ENCODE measurements at regions not wholly inside any gene's neighbourhood (a gene's known extent, or its start where the extent isn't known, plus 50 kb on each side); places are given as distances from the start of the nearest gene placed in this dataset.
"Not testable (repeated sequence)": the region's sequence is repeated elsewhere in the genome, so short reads cannot be mapped to it uniquely, and the experiment has no call there.

DNA sequence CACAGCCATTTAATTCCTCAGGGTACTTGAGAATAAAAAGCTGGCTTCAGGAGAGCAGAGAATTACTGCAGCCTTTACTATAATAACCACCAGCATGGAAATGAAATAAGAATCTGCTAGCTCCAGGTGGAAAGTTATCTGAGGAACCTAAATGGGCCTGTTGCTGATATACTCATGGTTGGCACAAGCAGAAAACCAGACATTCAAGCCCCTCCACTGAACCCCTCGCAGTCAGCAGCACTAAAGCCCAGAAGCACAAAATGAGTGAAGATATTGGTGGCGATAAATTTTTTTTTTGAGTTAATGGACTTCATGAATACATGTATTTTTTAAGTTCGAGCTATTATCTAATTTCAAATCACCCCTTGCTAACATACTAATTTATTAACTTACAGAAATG, 303.9 kb upstream of the NRP1 start:
- DNase-seq, result no peak

- DNase-seq, result no peak
Measured at GRCh38 chr10:33635967-33636515, 301.6 kb upstream of the NRP1 start.

- no peak for DNase-seq
Measured at GRCh38 chr10:33632432-33632831, 298.0 kb upstream of the NRP1 start.

GRCh38 chr10:33631991-33632390, 297.5 kb upstream of the NRP1 start:
- DNase-seq, result no peak

GRCh38 chr10:33630761-33631160, 296.3 kb upstream of the NRP1 start:
- DNase-seq, result no peak

DNA sequence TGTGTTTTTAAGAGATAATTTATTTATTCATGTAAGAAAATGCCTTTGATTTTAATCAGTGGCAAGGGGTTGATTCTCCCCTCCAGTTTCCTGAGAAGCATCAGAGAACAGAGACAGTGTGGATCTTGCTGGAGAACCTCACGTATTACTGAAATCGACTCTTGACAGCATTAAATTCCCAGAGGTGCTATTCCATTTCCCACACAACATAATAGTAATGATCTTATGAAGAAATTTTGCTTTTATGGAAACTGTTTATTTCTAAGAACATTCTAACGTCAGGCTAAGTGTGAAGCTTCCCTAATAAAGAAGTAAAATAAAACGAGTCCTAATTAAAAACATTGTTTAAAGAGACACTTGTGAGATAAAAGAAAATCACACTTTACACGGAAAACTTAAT, 293.1 kb upstream of the NRP1 start:
- DNase-seq, result no peak

- DNase-seq, result no peak
Measured at GRCh38 chr10:33626798-33627466, 292.5 kb upstream of the NRP1 start.

DNA sequence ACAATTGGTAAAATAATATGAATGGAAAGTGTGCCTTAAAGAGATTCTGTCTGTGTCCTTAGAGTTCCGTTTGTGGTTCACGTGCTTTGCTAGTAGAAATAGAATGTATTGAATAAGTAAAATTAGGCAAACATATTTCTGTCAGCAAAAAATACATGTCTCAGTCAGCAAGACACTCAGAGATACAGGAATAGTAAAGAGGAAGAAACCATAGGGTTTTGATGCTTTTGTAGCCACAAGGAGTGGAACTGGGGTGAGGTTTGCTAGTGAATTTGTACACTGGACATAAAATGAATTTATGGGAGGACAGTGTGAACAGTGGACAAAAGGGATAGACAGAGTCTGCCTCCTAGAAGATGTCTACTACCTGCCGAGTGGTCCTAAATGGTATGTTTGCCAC, 289.2 kb upstream of the NRP1 start:
- no peak for DNase-seq

DNA sequence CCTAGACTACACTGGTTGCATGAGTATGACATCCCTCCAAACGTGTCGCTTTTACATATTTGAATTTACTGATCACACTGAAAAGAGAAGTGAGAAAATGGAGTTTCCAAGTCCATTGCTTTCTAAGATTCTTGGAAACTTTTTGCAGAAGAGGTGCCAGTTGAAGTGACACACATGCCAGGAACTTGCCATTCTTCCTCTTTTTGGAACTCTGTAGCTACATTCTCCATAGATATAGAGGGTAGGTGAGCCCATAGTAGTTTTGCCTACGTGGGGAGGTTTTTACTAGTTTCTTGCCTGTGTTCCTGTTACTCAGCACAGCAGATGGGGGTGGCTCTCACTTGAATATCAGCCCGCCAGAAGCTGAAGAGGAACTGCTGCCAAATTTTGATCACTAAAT, 286.6 kb upstream of the NRP1 start:
- DNase-seq, result no peak

DNA sequence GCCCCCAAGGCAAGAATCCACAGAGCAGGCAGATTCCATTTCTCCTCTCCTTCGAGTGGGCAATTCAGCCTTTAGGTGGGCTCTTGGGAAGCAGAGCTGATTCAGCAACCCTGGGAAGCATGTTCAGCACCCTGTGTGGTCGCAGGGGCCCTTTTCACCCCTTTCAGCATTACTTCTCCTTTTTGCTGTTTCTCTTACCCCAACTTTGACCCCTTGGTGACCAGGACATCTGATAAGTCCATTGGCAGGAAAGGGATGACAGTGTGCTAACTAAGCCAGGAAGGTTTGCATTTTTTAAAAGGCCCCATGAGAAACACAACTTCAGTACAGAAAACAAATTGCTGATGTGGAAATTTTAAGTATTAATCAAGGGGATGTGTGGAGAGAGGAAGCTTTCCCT, 283.7 kb upstream of the NRP1 start:
- no peak for DNase-seq

GRCh38 chr10:33617381-33618080, 283.1 kb upstream of the NRP1 start:
- DNase-seq, result no peak

- DNase-seq, result no peak
Measured at GRCh38 chr10:33616956-33617355, 282.5 kb upstream of the NRP1 start.

GRCh38 chr10:33612551-33612950, 278.1 kb upstream of the NRP1 start:
- DNase-seq, result no peak

DNA sequence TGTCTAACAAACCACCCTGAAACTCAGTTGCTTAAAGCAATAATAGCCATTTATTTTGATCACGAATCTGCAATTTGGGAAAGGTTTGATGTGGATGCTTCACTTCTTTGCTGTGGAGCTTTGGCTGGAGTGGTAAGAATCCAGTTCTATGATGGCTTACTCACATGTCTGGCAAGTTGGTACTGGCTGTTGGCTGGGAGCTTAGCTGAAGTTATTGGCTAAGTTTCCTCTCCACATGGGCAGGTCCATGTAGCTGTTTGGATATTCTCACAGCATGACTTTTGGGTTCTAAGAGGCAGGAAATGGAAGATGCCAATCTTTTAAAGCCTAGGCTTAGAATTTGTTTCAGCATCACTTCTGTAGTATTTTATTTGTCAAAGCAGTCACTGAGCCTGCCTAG, 277.6 kb upstream of the NRP1 start:
- DNase-seq, result no peak

- DNase-seq, result no peak
Measured at GRCh38 chr10:33611423-33611822, 277.0 kb upstream of the NRP1 start.

DNA sequence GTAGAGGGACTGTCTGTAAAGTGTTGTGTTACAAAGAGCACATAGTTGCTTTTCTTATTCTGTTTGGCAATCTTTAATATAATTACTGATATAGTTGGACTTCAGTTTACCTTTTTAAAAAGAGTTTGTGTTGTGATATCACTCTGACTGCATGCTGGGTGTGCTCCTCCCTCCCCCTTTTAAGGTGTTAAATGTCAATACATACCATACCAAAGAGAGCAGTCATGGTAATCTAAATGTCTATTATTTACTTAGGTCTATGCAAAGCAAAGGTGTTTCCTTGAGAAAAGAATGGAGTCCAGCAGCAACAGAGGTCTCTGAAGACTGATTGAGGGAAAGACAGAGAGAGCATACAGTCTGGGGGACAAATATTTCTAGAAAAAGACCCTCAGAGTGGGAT, 275.1 kb upstream of the NRP1 start:
- DNase-seq, result no peak

- no peak for DNase-seq
Measured at GRCh38 chr10:33602278-33602677, 267.8 kb upstream of the NRP1 start.

- no peak for DNase-seq
Measured at GRCh38 chr10:33600381-33600780, 265.9 kb upstream of the NRP1 start.

- DNase-seq, result no peak
Measured at GRCh38 chr10:33596422-33596821, 262.0 kb upstream of the NRP1 start.

DNA sequence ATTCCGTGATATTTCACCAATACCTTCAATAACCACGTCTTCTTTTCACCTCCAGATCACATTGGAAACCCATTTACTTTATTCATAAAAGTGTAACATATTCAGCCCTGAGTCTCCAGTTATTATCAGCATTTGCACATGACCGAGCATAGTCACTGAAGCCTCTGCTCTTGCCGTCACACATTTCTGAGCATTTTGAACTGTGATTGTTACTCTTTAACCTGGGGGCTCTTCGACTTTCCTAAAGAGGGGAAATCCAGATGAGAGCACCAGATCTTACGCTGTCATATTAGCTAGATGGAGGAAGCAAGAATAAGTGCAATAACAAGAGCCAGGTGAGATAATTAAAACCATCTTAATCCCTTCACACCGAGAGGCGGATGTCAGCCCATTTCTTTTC, 260.0 kb upstream of the NRP1 start:
- no peak for DNase-seq

GRCh38 chr10:33588974-33589600, 254.6 kb upstream of the NRP1 start:
- DNase-seq, result no peak

- not testable (repeated sequence) for DNase-seq
Measured at GRCh38 chr10:33584596-33584995, 250.1 kb upstream of the NRP1 start.

DNA sequence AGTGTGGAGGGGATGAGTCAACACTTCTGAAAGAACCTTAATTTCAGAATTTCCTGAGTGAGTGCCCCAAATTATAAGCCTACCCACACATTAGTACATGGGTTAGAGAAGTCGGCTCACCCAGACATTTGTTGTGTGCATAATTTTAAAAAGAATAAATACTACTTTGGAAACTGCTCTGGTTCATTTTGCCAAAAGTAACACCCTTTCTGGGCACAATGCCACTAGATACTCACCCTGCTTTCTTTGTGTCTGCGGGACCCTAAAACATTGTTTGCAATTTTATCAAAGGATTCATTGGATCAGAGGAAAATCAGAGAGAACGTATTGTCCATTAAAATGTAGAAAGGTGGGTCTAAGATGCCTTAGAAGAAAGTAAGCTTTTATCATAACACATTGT, 245.5 kb upstream of the NRP1 start:
- no peak for DNase-seq

DNA sequence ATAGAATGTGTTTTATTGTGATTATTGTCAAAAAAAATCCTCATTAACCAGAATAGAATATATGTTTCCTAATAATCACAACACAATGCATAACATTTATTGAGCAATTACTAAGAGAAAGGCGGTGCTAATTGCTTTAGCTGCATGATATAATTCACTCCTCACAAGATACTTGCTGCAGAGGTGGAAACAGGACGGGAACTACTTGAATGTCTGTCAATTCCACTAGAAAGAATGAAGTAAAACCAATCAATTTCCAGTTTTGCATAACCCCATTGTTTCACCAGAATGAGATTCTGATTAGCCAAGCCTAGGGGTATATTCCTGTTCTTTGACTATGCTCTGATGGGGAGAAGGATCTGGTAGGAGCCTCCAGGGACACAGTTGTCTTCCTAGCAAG, 239.1 kb upstream of the NRP1 start:
- no peak for DNase-seq
